HG03354 (cell line): ENCODE measurements at regions not wholly inside any gene's neighbourhood (a gene's known extent, or its start where the extent isn't known, plus 50 kb on each side); places are given as distances from the start of the nearest gene placed in this dataset.
"Not testable (repeated sequence)": the region's sequence is repeated elsewhere in the genome, so short reads cannot be mapped to it uniquely, and the experiment has no call there.

Source experiments
- ATAC-seq: cut with Tn5 transposase; IDR thresholded peaks from one replicate; pipeline ENCODE4 v1.9.1; 2021; ENCODE audit warnings: mild to moderate bottlenecking; ENCODE audit not compliant: unreplicated experiment, poor library complexity, severe bottlenecking

- ATAC-seq: no peak
Measured at GRCh38 chr2:54065411-54065810, 50.0 kb upstream of the ACYP2 start.

DNA sequence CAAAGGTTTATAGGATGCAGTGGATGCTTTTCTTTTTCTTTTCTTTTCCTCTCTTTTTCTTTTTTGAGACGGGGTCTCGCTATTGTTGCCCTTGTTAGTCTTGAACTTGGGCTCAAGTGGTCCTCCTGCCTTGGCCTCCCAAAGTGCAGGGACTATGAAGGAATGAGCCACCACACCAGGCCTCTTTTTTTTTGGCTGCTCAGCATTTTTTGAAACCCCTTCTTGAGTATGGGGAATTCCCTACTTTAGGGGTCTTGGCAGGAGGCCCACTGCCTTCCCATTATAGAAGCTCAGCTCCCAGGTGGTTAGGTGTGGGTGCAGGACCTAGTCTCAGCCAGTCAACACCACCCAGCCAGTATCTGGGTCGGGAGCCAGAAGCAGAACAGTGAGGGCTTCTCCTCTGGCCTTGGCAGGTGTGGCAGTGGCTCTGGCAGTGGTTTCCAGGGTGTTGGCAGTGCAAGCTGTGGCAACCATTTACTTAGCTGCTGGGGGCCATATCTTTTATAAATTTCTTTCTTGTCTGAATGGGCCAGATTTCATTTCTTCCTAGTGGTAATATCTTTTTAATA lies 51.4 kb upstream of the ACYP2 start:
- ATAC-seq: no peak

- ATAC-seq: no peak
Measured at GRCh38 chr2:54062401-54062800, 53.0 kb upstream of the ACYP2 start.

DNA sequence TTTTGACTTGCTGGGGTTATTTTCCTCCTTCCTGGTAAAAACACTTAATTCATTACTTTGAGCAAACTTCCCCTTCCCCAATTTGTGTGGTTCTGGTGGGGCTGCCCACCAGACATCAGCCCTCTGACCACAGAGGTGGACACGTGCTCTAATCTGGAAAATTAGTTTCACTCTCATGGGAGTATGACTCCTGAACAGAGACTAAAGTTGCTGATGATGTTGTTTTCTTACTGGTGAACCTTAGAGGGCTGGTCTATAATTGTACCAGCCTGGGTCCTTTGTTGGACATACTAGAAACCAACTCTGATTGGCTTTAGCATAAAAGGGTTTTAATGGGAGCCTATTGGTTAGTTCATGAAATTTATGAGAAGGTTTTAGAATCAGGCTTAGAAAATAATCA lies 54.1 kb upstream of the ACYP2 start:
- ATAC-seq: no peak

DNA sequence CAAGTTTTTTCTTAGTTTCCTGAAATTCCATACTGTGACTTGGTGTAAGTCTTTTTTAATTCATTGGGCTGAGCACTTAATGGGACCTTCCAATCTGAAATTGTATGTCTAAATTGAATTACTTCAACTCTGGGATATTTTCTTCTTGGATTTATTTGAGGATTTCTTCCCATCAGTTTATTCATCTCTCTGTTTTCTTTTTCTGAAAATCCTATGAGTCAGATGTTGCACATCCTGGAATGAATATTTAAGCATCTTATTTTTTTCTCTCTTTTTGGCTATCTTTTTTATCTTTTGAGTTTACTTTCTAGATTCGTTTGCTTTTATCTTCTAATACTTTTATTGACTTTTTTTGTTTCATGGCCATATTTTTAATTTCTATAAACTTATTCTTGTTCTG lies 55.4 kb upstream of the ACYP2 start:
- ATAC-seq: no peak

DNA sequence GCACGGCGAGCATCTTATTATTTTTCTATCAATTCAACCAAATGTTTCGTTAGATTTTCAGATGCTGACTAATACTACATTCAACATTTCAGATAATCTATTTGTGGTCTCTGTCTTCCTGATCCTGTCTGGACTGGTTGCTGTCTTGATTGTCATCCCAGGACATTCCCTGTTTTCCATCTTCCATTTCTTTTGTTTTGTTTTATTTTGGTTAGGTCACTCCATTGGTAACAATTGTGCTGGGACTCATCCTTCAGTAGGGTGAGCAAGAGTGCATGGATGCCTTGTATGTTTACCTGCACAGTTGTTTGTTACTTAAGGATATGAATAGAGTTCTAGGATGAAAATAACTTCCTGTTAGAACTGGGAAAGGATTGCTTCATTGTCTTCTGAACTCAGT lies 55.9 kb upstream of the ACYP2 start:
- ATAC-seq: no peak

GRCh38 chr2:54058449-54058848 lies 57.0 kb upstream of the ACYP2 start:
- no peak for ATAC-seq

GRCh38 chr2:54054774-54055173 lies 60.6 kb upstream of the ACYP2 start:
- ATAC-seq: no peak

GRCh38 chr2:54054271-54054670 lies 61.1 kb upstream of the ACYP2 start:
- peak; percentile 60 for ATAC-seq

GRCh38 chr2:54053830-54054229 lies 61.6 kb upstream of the ACYP2 start:
- peak; percentile 36 for ATAC-seq

DNA sequence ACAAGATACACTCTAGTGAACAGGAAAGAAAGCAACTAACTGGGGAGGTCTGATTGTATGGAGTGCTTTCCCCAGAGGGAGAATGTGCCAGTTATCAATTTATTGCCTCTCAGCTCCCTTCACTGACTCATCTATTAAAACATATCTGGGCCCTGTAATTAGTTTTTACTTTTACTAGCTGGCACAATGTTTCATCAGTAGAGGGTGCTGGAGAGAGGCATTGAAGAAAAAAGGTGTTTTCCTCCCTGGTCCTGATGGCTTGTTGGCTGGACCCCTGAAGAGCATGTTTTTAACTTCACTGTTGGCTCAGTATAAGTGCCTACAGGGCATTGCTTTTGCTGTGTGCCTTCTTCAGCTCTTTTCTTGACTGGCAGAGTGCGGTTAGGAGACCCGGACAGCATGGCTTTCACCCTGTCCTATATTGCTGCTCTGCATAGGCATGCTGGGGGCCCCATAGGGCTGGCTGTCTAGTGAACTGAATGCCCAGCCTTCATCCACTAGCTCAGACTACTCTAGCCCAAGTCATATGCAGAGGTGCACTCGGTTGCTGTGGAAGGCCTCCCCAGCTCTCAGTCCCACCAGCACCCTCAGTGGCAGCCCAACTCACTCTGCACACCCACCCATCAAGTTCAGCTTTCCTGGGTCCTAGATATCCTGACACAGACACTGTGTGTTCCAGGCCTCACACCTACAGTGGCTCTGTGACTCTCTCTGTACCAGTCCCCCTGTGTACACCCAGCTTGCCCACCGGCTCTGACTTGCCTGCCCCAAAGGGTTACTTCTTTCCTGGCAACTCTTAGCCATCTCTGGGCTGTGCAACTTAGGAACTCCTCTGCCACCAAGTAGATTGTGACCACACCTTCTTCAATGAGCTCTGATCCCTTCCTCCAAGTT lies 62.3 kb upstream of the ACYP2 start:
- ATAC-seq: peak; percentile 53

- ATAC-seq: no peak
Measured at GRCh38 chr2:54050445-54050844, 65.0 kb upstream of the ACYP2 start.

GRCh38 chr2:54049365-54049764 lies 66.0 kb upstream of the ACYP2 start:
- ATAC-seq: no peak

DNA sequence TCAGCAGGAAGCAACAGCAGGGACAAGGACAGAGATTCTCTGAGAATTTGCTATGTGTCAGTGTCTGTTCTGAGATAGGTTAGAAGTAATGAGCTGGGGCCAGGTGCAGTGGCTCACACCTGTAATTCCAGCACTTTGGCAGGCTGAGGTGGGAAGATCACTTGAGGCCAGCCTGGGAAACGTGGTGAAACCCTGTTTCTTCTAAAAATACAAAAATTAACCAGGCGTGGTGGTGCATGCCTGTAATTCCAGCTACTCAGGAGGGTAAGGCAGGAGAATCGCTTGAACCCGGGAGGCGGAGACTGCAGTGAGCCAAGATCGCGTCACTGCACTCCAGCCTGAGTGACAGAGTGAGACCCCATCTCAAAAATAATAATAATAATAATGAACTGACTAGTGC lies 66.5 kb upstream of the ACYP2 start:
- ATAC-seq: not testable (repeated sequence)

DNA sequence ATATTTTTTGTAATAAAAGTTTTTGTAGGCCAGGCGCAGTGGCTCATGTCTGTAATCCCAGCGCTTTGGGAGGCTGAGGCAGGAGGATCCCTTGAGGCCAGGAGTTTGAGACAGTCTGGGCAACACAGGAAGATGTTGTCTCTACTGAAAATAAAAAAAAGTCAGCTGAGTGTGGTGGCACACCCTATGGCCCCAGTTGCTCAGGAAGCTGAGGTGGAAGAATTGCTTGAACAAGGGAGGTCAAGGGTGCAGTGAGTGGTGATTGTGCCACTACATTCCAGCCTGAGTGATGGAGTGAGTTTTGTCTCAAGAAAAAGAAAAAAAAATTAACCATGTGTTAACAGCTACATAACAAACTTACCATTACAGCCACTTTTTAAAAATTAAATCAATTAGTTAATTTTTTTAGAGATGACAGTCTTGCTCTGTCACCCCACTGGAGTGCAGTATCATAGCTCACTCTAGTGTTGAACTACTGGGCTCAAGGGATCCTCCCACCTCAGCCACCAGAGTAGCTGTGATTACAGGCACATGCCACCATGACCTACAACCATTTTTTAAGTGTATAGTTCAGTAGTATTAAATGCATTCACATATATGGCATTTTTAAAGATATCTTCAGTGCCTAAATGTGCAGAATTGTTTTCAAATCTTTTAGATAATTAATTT lies 67.2 kb upstream of the ACYP2 start:
- ATAC-seq: no peak

GRCh38 chr2:54047658-54048057 lies 67.8 kb upstream of the ACYP2 start:
- no peak for ATAC-seq

DNA sequence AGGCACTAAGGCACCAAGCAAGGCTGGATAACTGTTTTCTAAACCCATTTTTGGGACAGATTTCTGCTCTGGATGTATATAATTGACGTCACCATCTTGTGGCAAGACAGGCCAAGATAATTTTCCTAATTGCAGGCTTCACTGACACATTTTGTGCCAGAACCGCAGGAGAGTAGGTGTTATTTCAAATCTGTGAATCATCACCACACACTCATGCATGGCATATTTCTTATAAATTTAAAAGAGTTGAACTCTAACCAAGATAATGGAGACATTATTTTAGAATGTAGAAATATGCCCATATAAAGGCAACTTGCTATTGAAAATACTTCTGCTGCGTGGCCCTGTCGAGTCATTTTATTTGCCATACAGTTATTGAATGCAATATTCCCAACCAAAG lies 68.3 kb upstream of the ACYP2 start:
- no peak for ATAC-seq

DNA sequence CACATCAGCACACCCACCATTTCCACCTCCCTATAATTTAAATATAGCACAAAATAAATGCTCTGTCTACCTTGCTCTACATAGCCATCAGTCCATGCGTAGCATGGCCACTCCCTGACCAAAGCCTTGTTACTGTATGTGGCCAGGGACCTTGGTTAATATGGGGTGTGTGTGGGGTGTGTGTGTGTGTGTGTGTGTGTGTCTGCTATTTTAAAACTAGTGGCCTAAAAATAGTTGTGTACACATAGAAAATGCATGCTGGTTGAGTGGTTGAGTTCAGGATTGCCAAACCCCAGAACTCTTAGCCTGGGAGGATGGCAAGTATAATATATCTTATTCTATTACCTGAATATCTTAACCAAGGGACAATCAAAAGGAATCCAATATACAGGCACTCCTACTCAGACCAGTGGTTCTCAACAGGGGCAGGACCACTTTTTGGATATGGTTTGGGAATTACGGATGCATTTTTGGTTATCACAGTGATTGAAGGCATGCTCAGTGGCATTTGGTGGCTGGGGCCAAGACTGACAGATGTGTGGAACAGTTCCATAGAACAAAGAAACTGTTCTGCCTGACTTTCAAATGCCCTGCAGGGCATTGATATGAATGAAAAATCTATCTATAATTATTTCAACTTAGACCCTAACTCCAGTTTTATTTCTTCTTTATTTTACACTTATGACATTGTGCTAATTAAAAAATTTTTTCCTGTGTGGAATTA lies 72.3 kb upstream of the PSME4 start:
- ATAC-seq: no peak

DNA sequence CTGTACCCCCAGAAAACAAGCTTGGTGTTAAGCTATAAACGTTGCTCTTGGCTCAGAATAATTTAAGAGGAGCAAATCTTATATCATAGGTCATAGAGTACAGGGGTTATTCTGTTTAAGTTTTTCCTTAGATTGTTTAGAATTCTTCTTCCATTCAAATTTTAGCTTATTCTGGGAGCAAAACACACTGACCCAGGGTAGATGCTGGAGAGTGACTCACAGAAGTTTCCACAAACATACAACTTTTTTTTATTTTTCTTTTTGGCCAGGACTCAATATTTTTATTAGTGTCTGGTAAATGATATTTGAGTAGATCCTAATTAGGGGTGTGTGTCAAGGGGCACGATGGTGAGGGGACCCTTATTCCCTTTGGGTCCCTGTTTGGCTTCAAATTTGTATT lies 71.5 kb upstream of the PSME4 start:
- no peak for ATAC-seq

GRCh38 chr2:54041135-54041534 lies 70.3 kb upstream of the PSME4 start:
- ATAC-seq: no peak
